ENCODE measurements at regions not wholly inside any gene's neighbourhood (a gene's known extent, or its start where the extent isn't known, plus 50 kb on each side); places are given as distances from the start of the nearest gene placed in this dataset.

DNA sequence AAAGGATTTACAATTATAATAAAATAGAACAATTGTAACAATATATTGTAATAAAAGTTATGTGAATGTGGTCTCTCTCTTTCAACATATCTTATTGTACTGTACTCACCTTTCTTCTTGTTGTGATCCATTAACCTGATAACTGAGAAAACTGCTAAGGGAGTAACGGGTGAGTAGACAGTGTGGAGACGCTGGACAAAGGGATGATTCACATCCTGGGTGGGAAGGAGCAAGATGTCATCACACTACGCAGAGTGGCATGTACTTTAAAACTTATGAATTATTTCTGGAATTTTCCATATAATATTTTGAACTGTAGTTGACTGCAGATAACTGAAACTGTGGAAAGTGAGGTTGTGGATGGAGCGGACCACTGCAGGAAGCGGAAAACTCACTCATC, 91.2 kb upstream of the PLPP4 start:
- TF ChIP-seq, protein P1, sequence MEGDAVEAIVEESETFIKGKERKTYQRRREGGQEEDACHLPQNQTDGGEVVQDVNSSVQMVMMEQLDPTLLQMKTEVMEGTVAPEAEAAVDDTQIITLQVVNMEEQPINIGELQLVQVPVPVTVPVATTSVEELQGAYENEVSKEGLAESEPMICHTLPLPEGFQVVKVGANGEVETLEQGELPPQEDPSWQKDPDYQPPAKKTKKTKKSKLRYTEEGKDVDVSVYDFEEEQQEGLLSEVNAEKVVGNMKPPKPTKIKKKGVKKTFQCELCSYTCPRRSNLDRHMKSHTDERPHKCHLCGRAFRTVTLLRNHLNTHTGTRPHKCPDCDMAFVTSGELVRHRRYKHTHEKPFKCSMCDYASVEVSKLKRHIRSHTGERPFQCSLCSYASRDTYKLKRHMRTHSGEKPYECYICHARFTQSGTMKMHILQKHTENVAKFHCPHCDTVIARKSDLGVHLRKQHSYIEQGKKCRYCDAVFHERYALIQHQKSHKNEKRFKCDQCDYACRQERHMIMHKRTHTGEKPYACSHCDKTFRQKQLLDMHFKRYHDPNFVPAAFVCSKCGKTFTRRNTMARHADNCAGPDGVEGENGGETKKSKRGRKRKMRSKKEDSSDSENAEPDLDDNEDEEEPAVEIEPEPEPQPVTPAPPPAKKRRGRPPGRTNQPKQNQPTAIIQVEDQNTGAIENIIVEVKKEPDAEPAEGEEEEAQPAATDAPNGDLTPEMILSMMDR (IDR thresholded peaks at IDR 0.05) = no peak
- no peak for TF ChIP-seq EZH2 (IDR thresholded peaks at IDR 0.05; ENCODE audit: borderline replicate concordance, insufficient read depth, low read depth, low read length, poor library complexity, severe bottlenecking)
